AG04449 (cell line): ENCODE measurements at regions not wholly inside any gene's neighbourhood (a gene's known extent, or its start where the extent isn't known, plus 50 kb on each side); places are given as distances from the start of the nearest gene placed in this dataset.
"Not testable (repeated sequence)": the region's sequence is repeated elsewhere in the genome, so short reads cannot be mapped to it uniquely, and the experiment has no call there.

Experiments used
- CTCF ChIA-PET: fragments of 350-600 bp; formaldehyde crosslinking; extraction: SDS; loops from one replicate; lab custom pipeline; 2021; ENCODE audit warnings: antibody characterized with exemption; lab: Yijun Ruan, JAX
- POLR2A ChIA-PET: fragments of 400-600, 350-600 bp; formaldehyde crosslinking; extraction: SDS; loops from one replicate; lab custom pipeline; 2020; ENCODE audit warnings: antibody characterized with exemption, inconsistent platforms; lab: Yijun Ruan, JAX
- DNase-seq: peaks from one replicate; pipeline ENCODE4 v3.0.0-alpha.2; 2010; ENCODE audit warnings: low read depth, low spot score
- H3K4me3 ChIP-seq: 2 replicates; pipeline ENCODE4 v1.5.1; 2011; ENCODE audit warnings: low read depth, mild to moderate bottlenecking, control low read depth, low read length
- TF ChIP-seq, protein P1 (sequence below): IDR thresholded peaks from one replicate; pipeline ENCODE4 v1.5.1; 2011; ENCODE audit warnings: mild to moderate bottlenecking, moderate library complexity, low read length, control low read depth, inconsistent platforms; ENCODE audit not compliant: insufficient read depth; ENCODE audit errors: missing control alignments

DNA sequence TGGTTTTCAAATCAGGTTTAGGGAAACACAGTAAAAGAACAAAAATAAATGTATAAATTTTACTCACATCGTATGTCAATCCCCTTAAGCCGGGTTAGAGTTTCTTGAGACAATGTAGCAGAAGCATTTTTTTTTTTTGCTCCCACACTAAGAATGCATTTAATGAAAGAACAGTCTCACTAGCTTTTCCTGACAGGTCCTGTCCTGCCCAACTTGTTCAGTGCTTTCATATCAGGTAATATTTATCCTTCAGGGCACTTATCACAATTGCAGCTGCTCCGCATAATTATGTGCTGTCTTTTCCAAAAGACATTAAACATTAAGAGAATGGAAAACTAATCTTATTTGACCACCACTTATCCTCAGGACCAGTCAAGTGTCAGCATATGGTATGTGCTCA is 632.0 kb downstream of the HTR1B start:
- CTCF ChIA-PET = no interaction called here
- no peak for DNase-seq
- H3K4me3 ChIP-seq = no peak overlapping the region
- POLR2A ChIA-PET = no interaction called here
- TF ChIP-seq, protein P1, sequence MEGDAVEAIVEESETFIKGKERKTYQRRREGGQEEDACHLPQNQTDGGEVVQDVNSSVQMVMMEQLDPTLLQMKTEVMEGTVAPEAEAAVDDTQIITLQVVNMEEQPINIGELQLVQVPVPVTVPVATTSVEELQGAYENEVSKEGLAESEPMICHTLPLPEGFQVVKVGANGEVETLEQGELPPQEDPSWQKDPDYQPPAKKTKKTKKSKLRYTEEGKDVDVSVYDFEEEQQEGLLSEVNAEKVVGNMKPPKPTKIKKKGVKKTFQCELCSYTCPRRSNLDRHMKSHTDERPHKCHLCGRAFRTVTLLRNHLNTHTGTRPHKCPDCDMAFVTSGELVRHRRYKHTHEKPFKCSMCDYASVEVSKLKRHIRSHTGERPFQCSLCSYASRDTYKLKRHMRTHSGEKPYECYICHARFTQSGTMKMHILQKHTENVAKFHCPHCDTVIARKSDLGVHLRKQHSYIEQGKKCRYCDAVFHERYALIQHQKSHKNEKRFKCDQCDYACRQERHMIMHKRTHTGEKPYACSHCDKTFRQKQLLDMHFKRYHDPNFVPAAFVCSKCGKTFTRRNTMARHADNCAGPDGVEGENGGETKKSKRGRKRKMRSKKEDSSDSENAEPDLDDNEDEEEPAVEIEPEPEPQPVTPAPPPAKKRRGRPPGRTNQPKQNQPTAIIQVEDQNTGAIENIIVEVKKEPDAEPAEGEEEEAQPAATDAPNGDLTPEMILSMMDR = no peak

DNA sequence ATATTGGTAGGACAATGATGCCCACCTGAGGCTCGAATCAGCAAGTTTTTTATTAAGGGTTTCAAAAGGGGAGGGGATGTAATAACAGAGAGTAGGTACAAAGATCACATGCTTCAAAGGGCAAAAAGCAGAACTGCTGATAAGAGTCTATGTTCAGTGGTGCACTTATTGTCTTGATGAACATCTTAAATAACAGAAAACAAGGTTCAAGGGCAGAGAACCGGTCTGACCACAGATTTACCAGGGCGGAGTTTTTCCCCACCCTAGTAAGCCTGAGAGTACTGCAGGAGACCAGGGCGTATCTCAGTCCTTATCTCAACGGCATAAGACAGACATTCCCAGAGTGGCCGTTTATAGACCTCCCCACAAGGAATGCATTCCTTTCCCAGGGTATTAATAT is 639.7 kb downstream of the HTR1B start:
- DNase-seq, POLR2A ChIA-PET, CTCF ChIA-PET, H3K4me3 ChIP-seq: not testable (repeated sequence)

DNA sequence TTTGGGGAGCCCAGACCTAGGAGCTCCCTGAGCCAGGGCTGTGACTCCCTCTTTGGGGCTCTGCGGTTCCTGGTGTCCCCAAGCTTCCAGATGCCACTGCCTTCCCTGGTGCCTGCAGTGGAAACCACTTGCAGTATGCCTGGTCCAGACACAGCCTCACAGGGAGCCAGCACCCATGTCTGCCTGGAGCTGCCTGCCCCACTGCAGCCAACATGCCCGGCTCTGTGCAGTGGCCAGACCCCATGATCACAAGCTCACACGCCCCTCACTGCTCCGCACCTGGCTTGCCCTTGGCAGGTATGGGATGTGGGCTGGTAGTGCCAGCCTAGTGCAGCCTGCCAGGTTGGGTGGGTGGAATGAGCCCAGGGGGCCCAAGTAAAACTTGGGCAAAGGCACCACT is 644.8 kb downstream of the HTR1B start:
- POLR2A ChIA-PET = no interaction called here
- no peak overlapping the region for H3K4me3 ChIP-seq
- CTCF ChIA-PET = no interaction called here
- TF ChIP-seq, protein P1 = no peak
- no peak for DNase-seq

DNA sequence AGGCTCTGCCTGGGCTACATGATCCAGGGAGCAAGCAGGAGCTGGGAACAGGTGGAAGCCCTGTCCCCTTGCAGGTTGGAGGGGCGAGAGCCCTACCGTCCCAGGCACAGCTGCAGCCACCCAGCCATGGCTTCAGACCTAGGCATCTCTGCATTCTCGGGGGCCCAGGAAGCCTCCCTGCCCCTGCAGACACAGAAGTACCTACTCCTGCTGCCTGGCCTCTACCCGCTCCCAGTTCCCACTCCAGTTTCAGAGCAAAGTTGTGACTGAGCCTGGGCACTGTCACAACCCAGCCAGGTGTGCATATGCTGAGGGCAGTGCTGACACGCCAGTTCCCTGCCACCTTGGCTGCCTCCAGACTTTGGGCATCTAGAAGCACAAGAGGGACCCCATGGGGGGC is 645.9 kb downstream of the HTR1B start:
- TF ChIP-seq, protein P1 = no peak
- CTCF ChIA-PET = no interaction called here
- H3K4me3 ChIP-seq = no peak overlapping the region
- DNase-seq = no peak
- POLR2A ChIA-PET = no interaction called here

DNA sequence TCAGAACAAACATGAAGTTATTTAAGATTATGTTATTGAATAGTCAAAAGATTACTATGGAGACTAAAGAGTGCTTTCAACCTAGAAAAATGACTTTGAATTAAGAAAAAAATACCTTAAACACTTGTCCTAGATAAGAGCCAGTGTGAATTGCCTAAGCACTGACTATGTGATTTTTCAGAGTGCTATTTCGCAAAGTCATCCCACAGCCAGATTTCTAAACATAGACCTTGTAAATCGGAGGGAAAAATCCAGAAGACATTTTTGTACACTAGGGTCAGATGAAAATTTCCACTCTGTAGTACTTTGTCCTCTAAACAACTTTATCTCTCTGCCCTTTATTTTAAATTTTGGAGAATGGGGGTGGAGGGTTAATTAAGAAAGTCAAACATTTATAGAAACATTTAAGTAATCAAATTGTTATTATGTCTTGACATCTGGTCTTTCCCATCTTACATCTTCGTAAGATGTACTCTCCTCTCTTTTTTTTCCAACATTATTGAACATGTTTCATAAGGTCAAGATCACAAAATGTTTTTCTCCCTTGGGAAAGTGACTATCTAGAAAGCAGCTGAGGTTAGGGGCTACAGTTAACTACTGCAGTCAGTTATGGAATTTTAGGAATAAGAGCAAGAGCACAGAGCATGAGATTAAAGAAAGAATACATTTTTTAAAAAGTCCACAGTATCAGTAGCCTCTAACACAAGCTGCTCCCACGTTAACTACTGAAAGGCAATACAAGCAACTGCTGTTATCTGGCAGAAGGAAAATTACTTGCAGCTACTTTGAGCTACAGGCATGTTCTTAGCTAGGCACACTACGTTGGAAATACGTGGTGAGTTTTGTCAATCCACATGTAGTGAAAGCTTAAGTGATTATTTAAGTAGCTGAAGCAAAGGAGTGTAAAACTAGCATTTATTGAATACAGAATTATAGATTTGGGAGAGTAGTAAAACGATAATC is 648.5 kb downstream of the HTR1B start:
- no peak overlapping the region for H3K4me3 ChIP-seq
- no peak for DNase-seq
- POLR2A ChIA-PET = no interaction called here
- CTCF ChIA-PET = no interaction called here
- TF ChIP-seq, protein P1 = no peak

DNA sequence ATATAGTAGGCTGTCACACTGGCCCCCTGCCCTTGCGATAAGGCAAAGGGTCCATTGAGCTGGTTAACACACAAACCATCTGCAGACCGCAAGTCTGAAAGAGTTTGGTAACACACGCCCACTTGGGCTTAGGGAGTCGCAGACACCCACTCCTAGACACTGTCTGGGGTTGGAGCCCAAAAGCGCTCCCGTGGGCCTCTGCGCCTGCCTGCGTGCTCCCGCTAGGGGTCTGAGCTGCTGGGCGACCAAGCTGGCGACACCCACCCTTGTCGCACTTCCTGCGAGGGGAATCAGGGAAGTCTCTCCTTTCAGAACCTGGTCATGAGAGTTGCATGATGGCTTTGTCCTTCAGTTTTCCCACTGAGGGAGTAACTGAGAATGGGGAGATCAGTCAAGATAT is 653.0 kb downstream of the HTR1B start:
- TF ChIP-seq, protein P1 = no peak
- no peak overlapping the region for H3K4me3 ChIP-seq
- DNase-seq = no peak
- ChIA-PET POLR2A (no interaction called here), CTCF (no interaction called here)

DNA sequence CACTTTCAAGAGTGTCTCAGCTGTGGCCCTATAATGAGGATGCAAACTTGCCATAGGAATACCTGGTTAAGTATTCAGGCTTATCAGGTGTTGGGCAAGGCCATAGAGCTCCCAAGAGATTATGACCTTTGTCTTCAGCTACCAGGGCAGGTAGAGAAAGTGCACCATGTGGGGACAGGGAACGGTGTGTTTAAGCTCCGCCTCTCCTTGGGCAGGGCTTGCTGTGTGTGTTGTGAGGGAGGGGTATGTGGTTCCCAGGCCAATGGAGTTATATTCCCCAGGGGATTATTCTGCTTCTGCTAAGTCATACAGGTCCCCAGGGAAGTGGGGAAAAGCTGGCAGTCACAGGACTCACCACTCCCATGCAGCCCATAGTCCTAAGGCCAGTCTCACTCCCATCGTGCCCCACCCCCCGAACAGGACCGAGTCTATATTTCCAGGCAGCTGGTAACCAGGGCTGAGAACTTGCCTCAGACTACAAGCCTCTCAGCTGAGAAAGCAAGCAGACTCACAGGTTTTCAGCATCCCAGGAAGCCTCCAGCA is 660.2 kb downstream of the HTR1B start:
- POLR2A ChIA-PET = no interaction called here
- H3K4me3 ChIP-seq = no peak overlapping the region
- TF ChIP-seq, protein P1 = no peak
- DNase-seq = no peak
- CTCF ChIA-PET = no interaction called here
